ENCODE measurements at regions not wholly inside any gene's neighbourhood (a gene's known extent, or its start where the extent isn't known, plus 50 kb on each side); places are given as distances from the start of the nearest gene placed in this dataset.

DNA sequence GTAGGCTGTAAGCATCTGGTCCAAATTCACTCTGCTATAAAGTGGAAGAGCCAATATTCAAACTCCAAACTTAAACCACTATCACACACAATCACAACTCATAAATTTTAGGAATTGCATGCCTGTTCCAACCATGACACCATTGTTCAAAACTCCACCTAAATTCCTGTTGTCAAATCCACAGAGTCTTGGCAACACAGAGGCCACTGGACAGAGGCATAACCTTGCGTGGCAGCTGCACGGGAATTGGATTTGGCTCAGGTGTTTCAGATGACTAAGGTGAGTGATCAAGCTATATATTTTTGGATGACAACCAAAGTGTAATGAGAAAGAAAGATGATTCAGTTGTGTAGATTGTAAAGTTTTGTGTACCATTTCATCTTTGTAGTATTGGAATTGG lies 422.7 kb upstream of the TNP1 start:
- Histone ChIP-seq H3K27ac (ENCODE audit: control insufficient read depth, insufficient read depth) (no peak overlapping the region), H3K9me3 (replicated peaks; ENCODE audit: control insufficient read depth, insufficient read depth, low read length) (no peaks in the 10 kb centered on the region; the same call in 2 of the 3 replicates), H3K36me3 (ENCODE audit: control insufficient read depth in 2 of 2, insufficient read depth in 2 of 2, low read length in 1 of 2) (no peaks in the 10 kb centered on the region), H3K4me1 (ENCODE audit: control insufficient read depth, insufficient read depth, low read length) (no peaks in the 10 kb centered on the region), H2AFZ (ENCODE audit: control insufficient read depth, low read depth, low read length) (no peak overlapping the region), H4K20me1 (ENCODE audit: control insufficient read depth, insufficient read depth) (no peaks in the 10 kb centered on the region), H3K4me3 (no peak overlapping the region), H3K9ac (ENCODE audit: control insufficient read depth, insufficient read depth, low read length) (no peak overlapping the region), H3K4me2 (ENCODE audit: control insufficient read depth, insufficient read depth) (no peak overlapping the region), H3K79me2 (ENCODE audit: control insufficient read depth, insufficient read depth, low read length) (no peaks in the 10 kb centered on the region), H3K27me3 (replicated peaks in 1 of 2; ENCODE audit: control insufficient read depth in 2 of 2, insufficient read depth in 2 of 2, low read length in 1 of 2) (no peaks in the 10 kb centered on the region)
- ChIA-PET CTCF (no interaction called here), RAD21 (ENCODE audit: unreplicated experiment) (no interaction called here), SMC1A (ENCODE audit: uncharacterized antibody, unreplicated experiment) (no interaction called here), POLR2A (no interaction called here)
- ATAC-seq (no peak), FAIRE-seq (no peak), DNase-seq (ENCODE audit: low read depth, low spot score) (no peak)
- WGBS (ENCODE audit: insufficient coverage, insufficient replicate concordance, low lambda C conversion rate, missing lambda C conversion rate): 34% methylated on average over 2 of the region's 2 CpGs
- no peak for TF ChIP-seq KAT2A (conservative IDR thresholded peaks at IDR 0.05; ENCODE audit: control insufficient read depth, low read depth, low read length)
- no peak for TF ChIP-seq POU2F2 (IDR thresholded peaks at IDR 0.05; ENCODE audit: borderline replicate concordance, low read depth, low read length)
- TF ChIP-seq PRDM15 (CRISPR knock-in tag; IDR thresholded peaks at IDR 0.05): no peak
- TF ChIP-seq RELA (IDR thresholded peaks at IDR 0.05; ENCODE audit: borderline replicate concordance, partially characterized antibody): no peak
- TF ChIP-seq ETV6 (conservative IDR thresholded peaks at IDR 0.05 in 1 of 2, IDR thresholded peaks at IDR 0.05 in 1 of 2; ENCODE audit: borderline replicate concordance in 1 of 2, low read depth in 1 of 2): no peak
- TF ChIP-seq ASH2L (IDR thresholded peaks at IDR 0.05; ENCODE audit: borderline replicate concordance, low read depth): no peak
- TF ChIP-seq, protein P1, sequence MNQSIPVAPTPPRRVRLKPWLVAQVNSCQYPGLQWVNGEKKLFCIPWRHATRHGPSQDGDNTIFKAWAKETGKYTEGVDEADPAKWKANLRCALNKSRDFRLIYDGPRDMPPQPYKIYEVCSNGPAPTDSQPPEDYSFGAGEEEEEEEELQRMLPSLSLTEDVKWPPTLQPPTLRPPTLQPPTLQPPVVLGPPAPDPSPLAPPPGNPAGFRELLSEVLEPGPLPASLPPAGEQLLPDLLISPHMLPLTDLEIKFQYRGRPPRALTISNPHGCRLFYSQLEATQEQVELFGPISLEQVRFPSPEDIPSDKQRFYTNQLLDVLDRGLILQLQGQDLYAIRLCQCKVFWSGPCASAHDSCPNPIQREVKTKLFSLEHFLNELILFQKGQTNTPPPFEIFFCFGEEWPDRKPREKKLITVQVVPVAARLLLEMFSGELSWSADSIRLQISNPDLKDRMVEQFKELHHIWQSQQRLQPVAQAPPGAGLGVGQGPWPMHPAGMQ (IDR thresholded peaks at IDR 0.05; ENCODE audit: borderline replicate concordance): no peak
- TF ChIP-seq ESRRA (IDR thresholded peaks at IDR 0.05; ENCODE audit: low read length): no peak
- TF ChIP-seq ELK1 (IDR thresholded peaks at IDR 0.05; ENCODE audit: low read depth, low read length): no peak
- no peak for TF ChIP-seq TCF3 (IDR thresholded peaks at IDR 0.05; ENCODE audit: borderline replicate concordance, insufficient read depth, low read depth, low read length)
- TF ChIP-seq RCOR1 (conservative IDR thresholded peaks at IDR 0.05; ENCODE audit: low read depth, low read length): no peak
- TF ChIP-seq LARP7 (IDR thresholded peaks at IDR 0.05): no peak
- no peak for TF ChIP-seq BCL11A (IDR thresholded peaks at IDR 0.05; ENCODE audit: low read depth, low read length)
- no peak for TF ChIP-seq SIN3A (IDR thresholded peaks at IDR 0.05; ENCODE audit: low read depth, low read length)
- no peak for TF ChIP-seq JUND (IDR thresholded peaks at IDR 0.05; ENCODE audit: low read depth, low read length)
- TF ChIP-seq ZNF217 (IDR thresholded peaks at IDR 0.05): no peak
- TF ChIP-seq DPF2 (IDR thresholded peaks at IDR 0.05): no peak
- in situ Hi-C loops (cut with MboI) (no loop called here), intact Hi-C loops (cut with micrococcal nuclease; ENCODE audit: unreplicated experiment) (no loop called here)
- BruUV-seq (replicated peaks): no TSS peak

Data from GM12878 (cell line).